ENCODE measurements at regions not wholly inside any gene's neighbourhood (a gene's known extent, or its start where the extent isn't known, plus 50 kb on each side); places are given as distances from the start of the nearest gene placed in this dataset.
"Not testable (repeated sequence)": the region's sequence is repeated elsewhere in the genome, so short reads cannot be mapped to it uniquely, and the experiment has no call there.

- TF ChIP-seq, protein P1, sequence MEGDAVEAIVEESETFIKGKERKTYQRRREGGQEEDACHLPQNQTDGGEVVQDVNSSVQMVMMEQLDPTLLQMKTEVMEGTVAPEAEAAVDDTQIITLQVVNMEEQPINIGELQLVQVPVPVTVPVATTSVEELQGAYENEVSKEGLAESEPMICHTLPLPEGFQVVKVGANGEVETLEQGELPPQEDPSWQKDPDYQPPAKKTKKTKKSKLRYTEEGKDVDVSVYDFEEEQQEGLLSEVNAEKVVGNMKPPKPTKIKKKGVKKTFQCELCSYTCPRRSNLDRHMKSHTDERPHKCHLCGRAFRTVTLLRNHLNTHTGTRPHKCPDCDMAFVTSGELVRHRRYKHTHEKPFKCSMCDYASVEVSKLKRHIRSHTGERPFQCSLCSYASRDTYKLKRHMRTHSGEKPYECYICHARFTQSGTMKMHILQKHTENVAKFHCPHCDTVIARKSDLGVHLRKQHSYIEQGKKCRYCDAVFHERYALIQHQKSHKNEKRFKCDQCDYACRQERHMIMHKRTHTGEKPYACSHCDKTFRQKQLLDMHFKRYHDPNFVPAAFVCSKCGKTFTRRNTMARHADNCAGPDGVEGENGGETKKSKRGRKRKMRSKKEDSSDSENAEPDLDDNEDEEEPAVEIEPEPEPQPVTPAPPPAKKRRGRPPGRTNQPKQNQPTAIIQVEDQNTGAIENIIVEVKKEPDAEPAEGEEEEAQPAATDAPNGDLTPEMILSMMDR (conservative IDR thresholded peaks at IDR 0.05; ENCODE audit: low read depth, low read length), result no peak
- DNase-seq (ENCODE audit: low read depth), result no peak
- H3K4me3 ChIP-seq (ENCODE audit: low read length), result no peak overlapping the region
Measured at GRCh38 chr6:85913001-85913400, 270.3 kb upstream of the SYNCRIP start.

GRCh38 chr6:85912582-85912981, 269.9 kb upstream of the SYNCRIP start:
- TF ChIP-seq, protein P1 (conservative IDR thresholded peaks at IDR 0.05; ENCODE audit: low read depth, low read length), result no peak
- H3K4me3 ChIP-seq (ENCODE audit: low read length), result no peak overlapping the region
- no peak for DNase-seq (ENCODE audit: low read depth)

- TF ChIP-seq, protein P1 (conservative IDR thresholded peaks at IDR 0.05; ENCODE audit: low read depth, low read length), result no peak
- no peak overlapping the region for H3K4me3 ChIP-seq (ENCODE audit: low read length)
- DNase-seq (ENCODE audit: low read depth), result no peak
Measured at GRCh38 chr6:85911067-85911466, 268.4 kb upstream of the SYNCRIP start.

GRCh38 chr6:85908120-85908519, 265.4 kb upstream of the SYNCRIP start:
- not testable (repeated sequence) for H3K4me3 ChIP-seq (ENCODE audit: low read length); DNase-seq (ENCODE audit: low read depth)

DNA sequence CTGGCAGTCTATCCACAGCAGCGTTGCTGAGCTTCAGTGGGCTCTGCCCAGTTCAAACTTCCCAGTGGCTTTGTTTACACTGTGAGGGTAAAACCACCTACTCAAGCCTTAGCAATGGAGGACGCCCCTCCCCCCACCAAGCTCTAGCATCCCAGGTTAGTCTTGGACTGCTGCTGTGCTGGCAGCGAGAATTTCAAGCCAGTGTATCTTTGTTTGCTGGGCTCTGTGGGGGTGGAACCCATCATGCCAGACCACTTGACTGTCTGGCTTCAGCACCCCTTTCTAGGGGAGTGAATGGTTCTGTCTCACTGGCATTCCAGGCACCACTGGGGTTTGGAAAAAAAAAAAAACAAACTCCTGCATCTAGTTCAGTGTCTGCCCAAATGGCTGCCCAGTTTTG, 249.7 kb upstream of the SYNCRIP start:
- DNase-seq (ENCODE audit: low read depth), result no peak
- TF ChIP-seq, protein P1 (conservative IDR thresholded peaks at IDR 0.05; ENCODE audit: low read depth, low read length), result no peak
- no peak overlapping the region for H3K4me3 ChIP-seq (ENCODE audit: low read length)

DNA sequence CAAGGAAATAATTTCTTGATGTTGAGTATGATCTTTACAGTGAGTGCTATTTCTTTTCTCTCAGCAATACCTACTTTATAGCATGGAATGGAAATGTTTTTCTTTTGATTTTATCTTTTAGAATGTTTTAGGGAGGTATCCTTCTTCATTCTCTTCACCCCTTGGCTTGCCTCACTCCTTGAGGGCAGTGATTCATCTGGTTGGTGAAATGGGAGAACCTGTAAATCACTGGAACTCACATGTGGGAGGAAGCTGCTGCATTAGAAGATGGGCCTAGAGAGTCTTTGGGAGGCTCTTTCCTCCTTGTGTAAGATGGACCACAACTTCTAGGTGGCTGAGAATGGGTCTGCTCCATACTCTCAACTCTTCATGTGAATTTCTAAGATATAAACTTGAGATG, 244.8 kb upstream of the SYNCRIP start:
- H3K4me3 ChIP-seq (ENCODE audit: low read length), result no peak overlapping the region
- TF ChIP-seq, protein P1 (conservative IDR thresholded peaks at IDR 0.05; ENCODE audit: low read depth, low read length), result no peak
- DNase-seq (ENCODE audit: low read depth), result no peak

DNA sequence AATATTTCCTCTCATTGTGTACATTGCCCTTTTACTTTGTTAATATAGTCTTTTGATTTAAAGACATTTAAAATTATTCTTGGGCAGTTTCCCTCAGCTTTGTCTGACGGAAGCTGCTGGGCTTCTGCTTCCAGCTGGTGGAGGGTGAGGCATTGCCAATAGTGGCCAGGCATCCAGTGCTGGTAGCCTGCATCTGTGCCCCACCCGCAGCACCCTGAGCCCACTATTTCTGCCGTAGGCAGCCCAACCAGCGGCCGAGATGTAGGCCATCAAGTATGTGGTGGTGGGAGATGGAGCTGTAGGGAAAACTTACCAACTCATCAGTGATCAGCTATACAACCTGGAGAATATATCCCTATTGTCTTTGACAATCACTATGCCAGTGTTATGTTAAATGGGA, 226.0 kb upstream of the SYNCRIP start:
- no peak for DNase-seq (ENCODE audit: low read depth)
- TF ChIP-seq, protein P1 (conservative IDR thresholded peaks at IDR 0.05; ENCODE audit: low read depth, low read length), result no peak
- H3K4me3 ChIP-seq (ENCODE audit: low read length), result no peak overlapping the region

DNA sequence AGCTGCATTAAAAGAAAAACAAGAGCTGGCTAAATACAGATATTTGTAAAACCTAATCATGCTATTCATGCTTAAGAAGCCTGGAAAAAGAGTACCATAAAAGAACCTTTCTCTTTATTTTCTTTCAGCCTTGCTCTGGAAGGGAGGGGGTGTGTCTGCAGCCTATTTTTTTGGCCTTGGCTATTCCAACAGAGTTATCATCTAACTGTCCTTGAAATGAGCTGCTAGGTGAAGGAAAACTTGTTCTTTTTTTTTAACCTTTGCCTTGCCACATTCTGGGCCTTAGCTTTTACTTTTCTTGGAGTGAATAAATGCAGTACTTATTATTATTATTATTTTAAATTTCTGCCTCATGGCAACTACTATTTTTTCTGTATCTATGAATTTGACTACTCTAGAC, 224.9 kb upstream of the SYNCRIP start:
- TF ChIP-seq, protein P1 (conservative IDR thresholded peaks at IDR 0.05; ENCODE audit: low read depth, low read length), result no peak
- H3K4me3 ChIP-seq (ENCODE audit: low read length), result no peak overlapping the region
- no peak for DNase-seq (ENCODE audit: low read depth)

Data from retinal pigment epithelial cell (primary cell).